ENCODE measurements at regions not wholly inside any gene's neighbourhood (a gene's known extent, or its start where the extent isn't known, plus 50 kb on each side); places are given as distances from the start of the nearest gene placed in this dataset.

DNA sequence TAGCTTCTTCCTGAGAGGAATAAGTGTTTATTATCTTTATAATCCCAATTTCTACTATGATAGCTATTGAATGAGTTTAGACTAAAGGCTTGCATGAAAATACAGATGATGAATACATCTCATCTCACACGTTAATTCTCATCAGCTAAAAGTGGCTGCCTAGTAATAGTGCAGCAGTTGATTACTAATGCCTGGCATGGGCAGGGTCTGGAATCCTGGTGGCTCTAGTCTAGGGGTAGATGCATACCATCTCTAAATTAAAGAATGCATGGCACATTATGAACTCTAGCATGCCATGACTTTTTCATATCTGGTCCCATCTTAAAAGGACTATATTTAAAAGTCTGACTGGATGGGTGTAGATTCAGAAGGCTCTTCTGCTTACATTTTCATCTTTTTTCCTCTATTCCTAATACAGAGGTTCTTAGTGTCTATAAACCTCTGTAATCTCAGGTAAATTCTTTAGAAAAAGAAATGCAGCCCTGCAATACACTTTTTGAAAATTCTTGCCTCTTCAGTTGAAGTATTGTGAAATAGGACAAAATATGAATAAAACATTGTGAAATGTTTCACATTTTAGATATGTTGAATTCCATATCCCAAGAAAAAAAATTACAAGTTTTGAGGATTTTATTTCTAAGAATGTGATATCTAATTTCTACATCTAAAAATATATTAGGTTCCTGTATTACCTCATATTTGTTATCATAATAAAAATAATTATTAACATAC is 187.6 kb downstream of the C11orf87 start:
- TF ChIP-seq USF1 (IDR thresholded peaks at IDR 0.05) (no peak), REST (IDR thresholded peaks at IDR 0.05; ENCODE audit: low read depth) (no peak), CEBPB (IDR thresholded peaks at IDR 0.05) (no peak), YY1 (IDR thresholded peaks at IDR 0.05; ENCODE audit: low read depth) (no peak), RAD21 (IDR thresholded peaks at IDR 0.05; ENCODE audit: low read depth) (no peak), EP300 (IDR thresholded peaks at IDR 0.05; ENCODE audit: borderline replicate concordance) (no peak), TAF1 (IDR thresholded peaks at IDR 0.05; ENCODE audit: low read depth) (no peak), MAX (IDR thresholded peaks at IDR 0.05) (no peak), EGR1 (IDR thresholded peaks at IDR 0.05) (no peak), ZBTB7A (IDR thresholded peaks at IDR 0.05; ENCODE audit: low read depth) (no peak), TEAD4 (IDR thresholded peaks at IDR 0.05) (no peak), FOXM1 (IDR thresholded peaks at IDR 0.05; ENCODE audit: borderline replicate concordance, low read depth) (no peak), CREB1 (IDR thresholded peaks at IDR 0.05; ENCODE audit: low read depth) (no peak)

Measured in Ishikawa (cell line).